Astrocyte (in vitro differentiated cells and primary cell): ENCODE measurements at regions not wholly inside any gene's neighbourhood (a gene's known extent, or its start where the extent isn't known, plus 50 kb on each side); places are given as distances from the start of the nearest gene placed in this dataset.

Experiments
- DNase-seq: peaks from one replicate; pipeline ENCODE4 v3.0.0-alpha.2; 2010; ENCODE audit warnings: low read depth
- FAIRE-seq: peaks from 2 replicates; lab custom pipeline; 2011; peaks lifted over from hg19 to GRCh38; lab: Jason Lieb, UNC
- H2AFZ ChIP-seq: 2 replicates; pipeline ENCODE4 v1.6.0; 2012; ENCODE audit warnings: low read depth, low read length, inconsistent platforms
- H3K27ac ChIP-seq: 2 replicates; pipeline ENCODE4 v1.5.1; 2011; ENCODE audit warnings: low read depth, low read length, inconsistent platforms
- H3K27me3 ChIP-seq: 2 replicates; pipeline ENCODE4 v1.6.0; 2011; ENCODE audit warnings: low read length, inconsistent platforms; ENCODE audit not compliant: insufficient read depth
- H3K36me3 ChIP-seq: 2 replicates; pipeline ENCODE4 v1.5.1; 2011; ENCODE audit warnings: low read length, inconsistent platforms; ENCODE audit not compliant: insufficient read depth
- H3K4me1 ChIP-seq: 2 replicates; pipeline ENCODE4 v1.5.1; 2011; ENCODE audit warnings: low read length, inconsistent platforms; ENCODE audit not compliant: insufficient read depth
- H3K4me2 ChIP-seq: 2 replicates; pipeline ENCODE4 v1.6.0; 2012; ENCODE audit warnings: low read length, inconsistent platforms
- H3K4me3 ChIP-seq: 2 replicates; pipeline ENCODE4 v1.5.1; 2011; ENCODE audit warnings: low read depth, mild to moderate bottlenecking, low read length, inconsistent platforms; ENCODE audit not compliant: insufficient read depth
- H3K79me2 ChIP-seq: 2 replicates; pipeline ENCODE4 v1.6.0; 2012; ENCODE audit warnings: mild to moderate bottlenecking, low read length, inconsistent platforms; ENCODE audit not compliant: insufficient read depth
- H3K9ac ChIP-seq: 2 replicates; pipeline ENCODE4 v1.6.0; 2012; ENCODE audit warnings: mild to moderate bottlenecking, low read length, inconsistent platforms
- H3K9me3 ChIP-seq: 2 replicates; pipeline ENCODE4 v1.5.1; 2012; ENCODE audit warnings: low read depth, mild to moderate bottlenecking, low read length, inconsistent platforms; ENCODE audit not compliant: insufficient read depth
- H4K20me1 ChIP-seq: 2 replicates; pipeline ENCODE4 v1.6.0; 2012; ENCODE audit warnings: low read length, inconsistent platforms; ENCODE audit not compliant: insufficient read depth
- H3K27ac Mint-ChIP-seq: one replicate; pipeline ENCODE4 v1.8.0; 2021; ENCODE audit warnings: mild to moderate bottlenecking, mixed read lengths; ENCODE audit not compliant: unreplicated experiment
- H3K27me3 Mint-ChIP-seq: one replicate; pipeline ENCODE4 v1.8.0; 2021; ENCODE audit warnings: low read depth, mixed read lengths; ENCODE audit not compliant: unreplicated experiment
- H3K36me3 Mint-ChIP-seq: one replicate; pipeline ENCODE4 v1.8.0; 2021; ENCODE audit warnings: low read depth, mixed read lengths; ENCODE audit not compliant: unreplicated experiment
- H3K4me1 Mint-ChIP-seq: one replicate; pipeline ENCODE4 v1.8.0; 2021; ENCODE audit warnings: low read depth, mixed read lengths; ENCODE audit not compliant: unreplicated experiment
- H3K4me3 Mint-ChIP-seq: one replicate; pipeline ENCODE4 v1.8.0; 2021; ENCODE audit warnings: mild to moderate bottlenecking, moderate library complexity, mixed read lengths; ENCODE audit not compliant: unreplicated experiment
- H3K9me3 Mint-ChIP-seq: one replicate; pipeline ENCODE4 v1.8.0; 2021; ENCODE audit warnings: mild to moderate bottlenecking, mixed read lengths; ENCODE audit not compliant: unreplicated experiment
- CTCF ChIP-seq: IDR thresholded peaks from 2 replicates; pipeline ENCODE4 v1.5.1; 2011; ENCODE audit warnings: low read depth, mild to moderate bottlenecking, inconsistent platforms, low read length, moderate library complexity; ENCODE audit not compliant: insufficient read depth
- EZH2 ChIP-seq: IDR thresholded peaks from 2 replicates; pipeline ENCODE4 v1.6.1; 2012; ENCODE audit warnings: mild to moderate bottlenecking, low read length, inconsistent platforms; ENCODE audit not compliant: insufficient read depth

GRCh38 chr10:47079204-47079580 lies 168.0 kb downstream of the PTPN20 start:
- Histone ChIP-seq H3K9ac (no peak overlapping the region), H3K79me2 (no peaks in the 10 kb centered on the region), H3K4me2 (no peak overlapping the region), H3K4me3 (no peak overlapping the region), H3K27ac (no peak overlapping the region), H3K36me3 (no peaks in the 10 kb centered on the region), H4K20me1 (no peaks in the 10 kb centered on the region), H3K9me3 (no peaks in the 10 kb centered on the region), H2AFZ (no peak overlapping the region), H3K4me1 (peaks cover 3% of the 10 kb centered on the region), H3K27me3 (peaks cover 3% of the 10 kb centered on the region)
- FAIRE-seq (no peak), DNase-seq (peak; percentile 26)
- Mint-ChIP-seq H3K27ac (peak overlapping the region; percentile 48), H3K4me1 (peaks cover 13% of the 10 kb centered on the region), H3K9me3 (no peaks in the 10 kb centered on the region), H3K36me3 (no peaks in the 10 kb centered on the region), H3K27me3 (peaks cover 13% of the 10 kb centered on the region), H3K4me3 (no peak overlapping the region)
- no peak for TF ChIP-seq CTCF
- TF ChIP-seq EZH2: no peak

GRCh38 chr10:47081264-47081663 lies 170.0 kb downstream of the PTPN20 start:
- FAIRE-seq: no peak
- H3K4me1 ChIP-seq: peaks cover 3% of the 10 kb centered on the region
- H3K27ac Mint-ChIP-seq: no peak overlapping the region

More at GRCh38 chr10:47081264-47081663, 170.0 kb downstream of the PTPN20 start:
- Histone ChIP-seq H3K36me3 (no peaks in the 10 kb centered on the region), H3K27me3 (peaks cover 3% of the 10 kb centered on the region), H3K4me3 (no peak overlapping the region), H2AFZ (no peak overlapping the region), H3K4me2 (no peak overlapping the region), H3K9me3 (no peaks in the 10 kb centered on the region), H4K20me1 (no peaks in the 10 kb centered on the region), H3K79me2 (no peaks in the 10 kb centered on the region), H3K27ac (no peak overlapping the region), H3K9ac (no peak overlapping the region)
- Mint-ChIP-seq H3K4me1 (peaks cover 13% of the 10 kb centered on the region), H3K9me3 (no peaks in the 10 kb centered on the region), H3K36me3 (no peaks in the 10 kb centered on the region), H3K4me3 (no peak overlapping the region), H3K27me3 (peaks cover 5% of the 10 kb centered on the region)
- DNase-seq: no peak
- TF ChIP-seq CTCF (no peak), EZH2 (no peak)
